Parathyroid adenoma (tissue), 2 donors: ENCODE measurements at regions not wholly inside any gene's neighbourhood (a gene's known extent, or its start where the extent isn't known, plus 50 kb on each side); places are given as distances from the start of the nearest gene placed in this dataset.
"Not testable (repeated sequence)": the region's sequence is repeated elsewhere in the genome, so short reads cannot be mapped to it uniquely, and the experiment has no call there.

ENCODE experiments used
- H2AFZ ChIP-seq: fragments of 300-600 bp; sonication (generic); one replicate; pipeline ENCODE4 v1.7.0; 2017; ENCODE audit warnings: antibody characterized with exemption, mild to moderate bottlenecking
- H3K27ac ChIP-seq: fragments of 300-600 bp; sonication (generic); one replicate; pipeline ENCODE4 v1.7.0; 2017
- H3K27me3 ChIP-seq: fragments of 300-600 bp; sonication (generic); one replicate; pipeline ENCODE4 v1.7.0; 2017; ENCODE audit warnings: low read length; ENCODE audit not compliant: control insufficient read depth, insufficient read depth
- H3K36me3 ChIP-seq: fragments of 300-600 bp; sonication (generic); one replicate; pipeline ENCODE4 v1.7.0; 2017; ENCODE audit warnings: low read length; ENCODE audit not compliant: control insufficient read depth, insufficient read depth
- H3K4me1 ChIP-seq: fragments of 300-600 bp; sonication (generic); one replicate; pipeline ENCODE4 v1.7.0; 2017; ENCODE audit warnings: control low read depth
- H3K4me2 ChIP-seq: fragments of 300-600 bp; sonication (generic); one replicate; pipeline ENCODE4 v1.7.0; 2017; ENCODE audit warnings: low read length
- H3K4me3 ChIP-seq: fragments of 300-600 bp; sonication (generic); one replicate; pipeline ENCODE4 v1.7.0; 2017; ENCODE audit warnings: low read depth, low read length
- H3K79me2 ChIP-seq: fragments of 300-600 bp; sonication (generic); one replicate; pipeline ENCODE4 v1.7.0; 2017; ENCODE audit warnings: control low read depth
- H3K9ac ChIP-seq: fragments of 300-600 bp; sonication (generic); one replicate; pipeline ENCODE4 v1.7.0; 2017; ENCODE audit warnings: mild to moderate bottlenecking
- H3K9me3 ChIP-seq: fragments of 300-600 bp; sonication (generic); one replicate; pipeline ENCODE4 v1.7.0; 2017; ENCODE audit warnings: low read length; ENCODE audit not compliant: control insufficient read depth
- CTCF ChIP-seq: fragments of 300-600 bp; sonication (generic); IDR thresholded peaks from one replicate; pipeline ENCODE4 v1.7.0; 2017; ENCODE audit warnings: antibody characterized with exemption, mild to moderate bottlenecking
- donor health status: primary hyperparathyroidism.

GRCh38 chr22:22118987-22119386 lies 125.6 kb upstream of the VPREB1 start:
- TF ChIP-seq CTCF: no peak
- no peak overlapping the region for H3K9ac ChIP-seq
- no peaks in the 10 kb centered on the region for H3K9me3 ChIP-seq
- H3K79me2 ChIP-seq: no peaks in the 10 kb centered on the region
- H3K4me2 ChIP-seq: no peak overlapping the region
- no peaks in the 10 kb centered on the region for H3K36me3 ChIP-seq
- no peak overlapping the region for H3K27ac ChIP-seq
- no peak overlapping the region for H2AFZ ChIP-seq
- no peak overlapping the region for H3K4me3 ChIP-seq
- H3K27me3 ChIP-seq: no peaks in the 10 kb centered on the region
- H3K4me1 ChIP-seq: no peaks in the 10 kb centered on the region

- not testable (repeated sequence) for H3K4me3 ChIP-seq, H3K79me2 ChIP-seq, H2AFZ ChIP-seq, H3K27me3 ChIP-seq, H3K9me3 ChIP-seq, H3K4me1 ChIP-seq, H3K4me2 ChIP-seq, H3K9ac ChIP-seq, H3K27ac ChIP-seq, H3K36me3 ChIP-seq
Measured at GRCh38 chr22:22117864-22118544, 126.6 kb upstream of the VPREB1 start.

- H3K27me3 ChIP-seq, H3K9me3 ChIP-seq, H3K27ac ChIP-seq, H2AFZ ChIP-seq, H3K9ac ChIP-seq, H3K79me2 ChIP-seq, H3K4me1 ChIP-seq, H3K36me3 ChIP-seq, H3K4me3 ChIP-seq, H3K4me2 ChIP-seq: not testable (repeated sequence)
Measured at GRCh38 chr22:22116997-22117770, 127.4 kb upstream of the VPREB1 start.

GRCh38 chr22:22113701-22114100 lies 130.9 kb upstream of the VPREB1 start:
- no peaks in the 10 kb centered on the region for H3K9me3 ChIP-seq
- H2AFZ ChIP-seq: no peak overlapping the region
- no peaks in the 10 kb centered on the region for H3K79me2 ChIP-seq
- TF ChIP-seq CTCF: no peak
- no peaks in the 10 kb centered on the region for H3K4me1 ChIP-seq
- no peak overlapping the region for H3K4me3 ChIP-seq
- no peaks in the 10 kb centered on the region for H3K36me3 ChIP-seq
- H3K4me2 ChIP-seq: no peak overlapping the region
- no peaks in the 10 kb centered on the region for H3K27me3 ChIP-seq
- H3K27ac ChIP-seq: no peak overlapping the region
- no peak overlapping the region for H3K9ac ChIP-seq

GRCh38 chr22:22112533-22113294 lies 130.1 kb upstream of the TOP3B start:
- H3K4me1 ChIP-seq: no peaks in the 10 kb centered on the region
- H3K9ac ChIP-seq: no peak overlapping the region
- H3K27me3 ChIP-seq: no peaks in the 10 kb centered on the region
- no peaks in the 10 kb centered on the region for H3K36me3 ChIP-seq
- H3K79me2 ChIP-seq: no peaks in the 10 kb centered on the region
- no peak overlapping the region for H3K27ac ChIP-seq
- no peak overlapping the region for H2AFZ ChIP-seq
- H3K4me2 ChIP-seq: no peak overlapping the region
- H3K4me3 ChIP-seq: no peak overlapping the region
- TF ChIP-seq CTCF: no peak
- H3K9me3 ChIP-seq: no peaks in the 10 kb centered on the region
